ENCODE measurements at regions not wholly inside any gene's neighbourhood (a gene's known extent, or its start where the extent isn't known, plus 50 kb on each side); places are given as distances from the start of the nearest gene placed in this dataset.

DNA sequence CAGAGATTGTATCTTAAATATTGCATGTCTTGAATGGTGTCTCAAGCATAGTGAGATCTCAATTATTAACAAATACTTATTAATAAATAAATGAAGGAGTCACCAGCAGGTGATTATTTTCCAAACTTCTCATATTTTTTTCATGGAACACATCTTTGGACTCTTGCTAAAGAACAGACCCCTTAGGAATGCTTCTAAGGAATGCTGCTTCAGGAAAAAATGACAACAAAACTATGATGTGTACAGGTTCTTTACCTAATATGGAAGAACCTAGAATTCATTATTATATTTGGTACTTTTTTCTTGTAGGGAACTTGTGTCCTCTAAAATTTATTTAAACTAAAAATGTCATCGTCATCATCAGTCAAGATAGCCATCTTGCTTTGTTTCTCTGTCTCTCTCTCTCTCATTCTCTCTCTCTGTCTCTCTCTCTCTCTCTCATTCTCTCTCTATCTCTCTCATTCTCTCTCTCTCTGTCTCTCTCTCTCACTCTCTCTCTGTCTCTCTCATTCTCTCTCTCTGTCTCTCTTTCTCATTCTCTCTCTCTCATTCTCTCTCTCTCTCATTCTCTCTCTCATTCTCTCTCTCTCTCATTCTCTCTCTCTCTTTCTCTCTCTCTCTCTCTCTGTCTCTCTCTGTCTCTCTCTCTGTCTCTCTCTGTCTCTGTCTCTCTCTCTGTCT is 63.0 kb upstream of the ETS2 start:
- Mint-ChIP-seq H3K36me3 (no peaks in the 10 kb centered on the region), H3K27ac (no peak overlapping the region), H3K4me3 (no peak overlapping the region), H3K4me1 (peaks cover 24 to 32% (median 26%) of the 10 kb centered on the region in 3 donors), H3K27me3 (no peaks in the 10 kb centered on the region), H3K9me3 (no peaks in the 10 kb centered on the region)
- Histone ChIP-seq H3K4me1 (ENCODE audit: control insufficient read depth in 1 of 2, extremely low read depth in 1 of 2, insufficient read depth in 2 of 2, low read length in 2 of 2) (peaks cover 7 to 9% of the 10 kb centered on the region in 2 experiments), H3K9me3 (no peaks in the 10 kb centered on the region), H3K27ac (ENCODE audit: low read length) (no peak overlapping the region), H3K4me3 (ENCODE audit: control insufficient read depth in 1 of 2, extremely low read depth in 1 of 2, low read length in 1 of 2) (no peak overlapping the region), H3K27me3 (replicated peaks in 1 of 2; ENCODE audit: control insufficient read depth in 2 of 2, extremely low read depth in 1 of 2, insufficient read depth in 2 of 2, low read length in 1 of 2) (no peaks in the 10 kb centered on the region), H3K36me3 (ENCODE audit: control insufficient read depth in 2 of 2, extremely low read depth in 1 of 2, insufficient read depth in 1 of 2, low read length in 1 of 2) (no peaks in the 10 kb centered on the region)
- CTCF ChIA-PET = no interaction called here
- POLR2A ChIA-PET = no interaction called here
- DNase-seq (no peak), ATAC-seq (replicated peaks in 1 of 4) (no peak)
- 70% methylated on average over 1 of the region's 1 CpG for WGBS (ENCODE audit: insufficient coverage)

DNA sequence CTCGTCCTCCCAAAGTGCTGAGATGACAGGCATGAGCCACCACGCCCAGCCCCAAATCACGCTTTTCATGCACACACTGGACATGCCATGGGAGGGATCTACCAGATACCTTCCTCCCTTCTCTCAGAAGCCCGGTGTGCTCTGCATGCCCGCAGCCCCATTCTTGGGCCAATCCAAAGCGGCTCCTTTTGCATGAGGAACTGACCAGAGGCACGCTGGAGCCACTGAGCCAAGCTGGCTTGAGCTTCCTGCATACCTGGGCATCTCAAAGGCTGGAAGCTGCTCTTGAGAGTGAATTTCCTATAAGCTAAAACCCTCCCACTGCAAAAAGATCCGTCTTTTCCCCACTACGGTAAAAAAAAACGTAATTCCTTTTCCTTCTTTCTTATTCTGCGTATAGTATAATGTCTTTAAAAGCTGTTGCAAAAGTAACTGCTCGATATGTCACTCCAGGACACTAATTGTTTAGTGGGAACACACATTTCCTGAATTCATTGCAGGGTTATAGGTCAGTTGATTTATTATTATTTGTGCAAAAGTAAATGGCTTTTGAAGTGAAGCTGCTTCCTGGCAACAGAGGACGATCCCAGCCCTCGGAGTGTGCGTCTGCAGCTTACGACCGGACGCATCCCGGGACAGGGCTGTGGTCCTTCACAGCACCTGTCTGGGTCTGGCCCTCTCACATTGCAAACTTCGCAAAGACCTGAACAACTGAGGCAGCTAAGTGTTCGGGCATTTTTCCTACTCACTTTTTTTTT is 61.8 kb upstream of the ETS2 start:
- ATAC-seq (replicated peaks in 1 of 4) = no peak
- ChIA-PET CTCF (no interaction called here), POLR2A (no interaction called here)
- no peaks in the 10 kb centered on the region for H3K36me3 Mint-ChIP-seq
- peaks cover 24 to 32% (median 26%) of the 10 kb centered on the region in 3 donors for H3K4me1 Mint-ChIP-seq
- Histone ChIP-seq H3K9me3 (no peaks in the 10 kb centered on the region), H3K4me3 (ENCODE audit: control insufficient read depth in 1 of 2, extremely low read depth in 1 of 2, low read length in 1 of 2) (no peak overlapping the region), H3K4me1 (ENCODE audit: control insufficient read depth in 1 of 2, extremely low read depth in 1 of 2, insufficient read depth in 2 of 2, low read length in 2 of 2) (peaks cover 7 to 9% of the 10 kb centered on the region in 2 experiments), H3K27ac (ENCODE audit: low read length) (no peak overlapping the region), H3K27me3 (replicated peaks in 1 of 2; ENCODE audit: control insufficient read depth in 2 of 2, extremely low read depth in 1 of 2, insufficient read depth in 2 of 2, low read length in 1 of 2) (no peaks in the 10 kb centered on the region), H3K36me3 (ENCODE audit: control insufficient read depth in 2 of 2, extremely low read depth in 1 of 2, insufficient read depth in 1 of 2, low read length in 1 of 2) (no peaks in the 10 kb centered on the region)
- H3K27me3 Mint-ChIP-seq = no peaks in the 10 kb centered on the region
- no peak overlapping the region for H3K27ac Mint-ChIP-seq
- no peak overlapping the region for H3K4me3 Mint-ChIP-seq
- DNase-seq = no peak
- WGBS (ENCODE audit: insufficient coverage) = 94% methylated on average over 17 of the region's 21 CpGs
- H3K9me3 Mint-ChIP-seq = no peaks in the 10 kb centered on the region

DNA sequence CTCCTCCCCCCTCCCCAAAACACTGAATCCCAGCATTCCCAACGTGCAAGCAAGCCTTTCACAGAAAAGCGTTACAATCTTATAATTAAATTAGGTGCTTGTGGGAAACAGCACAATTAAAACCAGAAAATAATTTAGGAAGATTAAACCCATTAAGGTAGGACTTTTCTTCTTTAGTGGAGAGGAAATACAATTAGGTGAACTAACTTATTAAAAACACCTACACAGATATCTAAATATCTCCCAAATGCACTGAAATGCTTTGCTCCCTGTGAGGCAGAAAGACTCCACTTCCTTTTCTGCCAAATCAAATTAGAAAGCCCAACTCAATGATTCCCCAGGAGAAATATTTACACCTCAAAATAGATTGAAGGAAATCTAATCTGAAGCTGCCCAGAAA is 60.9 kb upstream of the ETS2 start:
- no CpG with 5 or more reads among the region's 2 CpGs for WGBS (ENCODE audit: insufficient coverage)

DNA sequence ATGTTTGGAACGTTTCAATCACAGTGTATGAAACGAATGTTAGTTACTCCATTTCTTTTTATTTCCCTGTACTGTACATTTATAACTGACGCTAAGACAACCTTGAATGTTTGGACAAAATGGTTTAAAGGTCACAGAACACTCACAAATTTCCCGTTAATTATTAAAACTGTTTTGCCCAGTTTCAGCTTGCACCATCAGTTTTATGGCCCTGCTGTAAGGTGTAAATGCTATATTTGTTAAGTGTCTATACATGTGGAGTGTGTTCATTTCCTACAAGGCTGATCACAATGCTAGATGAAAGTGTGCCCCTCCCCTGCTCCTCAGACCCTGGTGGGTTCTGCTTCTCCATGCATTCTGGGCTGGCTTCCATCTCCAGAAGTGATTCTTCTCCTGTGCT is 57.9 kb upstream of the ETS2 start:
- H3K27ac Mint-ChIP-seq = no peak overlapping the region
- no peaks in the 10 kb centered on the region for H3K9me3 Mint-ChIP-seq
- no peaks in the 10 kb centered on the region for H3K36me3 ChIP-seq (ENCODE audit: control insufficient read depth in 2 of 2, extremely low read depth in 1 of 2, insufficient read depth in 1 of 2, low read length in 1 of 2)
- no peak for ATAC-seq (replicated peaks in 1 of 4)
- H3K4me1 Mint-ChIP-seq = peaks cover 0 to 6% (median 3%) of the 10 kb centered on the region in 3 donors
- H3K4me1 ChIP-seq (ENCODE audit: control insufficient read depth in 1 of 2, extremely low read depth in 1 of 2, insufficient read depth in 2 of 2, low read length in 2 of 2) = no peaks in the 10 kb centered on the region
- 100% methylated on average over 2 of the region's 4 CpGs for WGBS (ENCODE audit: insufficient coverage)
- H3K27me3 ChIP-seq (replicated peaks in 1 of 2; ENCODE audit: control insufficient read depth in 2 of 2, extremely low read depth in 1 of 2, insufficient read depth in 2 of 2, low read length in 1 of 2) = peaks cover 0 to 13% of the 10 kb centered on the region in 2 experiments
- H3K4me3 ChIP-seq (ENCODE audit: control insufficient read depth in 1 of 2, extremely low read depth in 1 of 2, low read length in 1 of 2) = no peak overlapping the region
- no peak overlapping the region for H3K4me3 Mint-ChIP-seq
- H3K27me3 Mint-ChIP-seq = peaks cover 2 to 4% of the 10 kb centered on the region in 2 donors
- H3K27ac ChIP-seq (ENCODE audit: low read length) = no peak overlapping the region
- no peaks in the 10 kb centered on the region for H3K9me3 ChIP-seq
- no peaks in the 10 kb centered on the region for H3K36me3 Mint-ChIP-seq
- CTCF ChIA-PET = interaction anchor here in 1 of 2 donors (0.6 kb wide), 1 partner anchor 23 kb away, joined by 7 read pairs; no protein-coding TSS in a partner anchor
- no peak for DNase-seq
- POLR2A ChIA-PET = no interaction called here

More for the DNA sequence above, 60.9 kb upstream of the ETS2 start:
- POLR2A ChIA-PET = no interaction called here
- no peaks in the 10 kb centered on the region for H3K36me3 ChIP-seq (ENCODE audit: control insufficient read depth in 2 of 2, extremely low read depth in 1 of 2, insufficient read depth in 1 of 2, low read length in 1 of 2)
- CTCF ChIA-PET = no interaction called here
- no peak for ATAC-seq (replicated peaks in 1 of 4)
- Mint-ChIP-seq H3K4me3 (no peak overlapping the region), H3K27ac (no peak overlapping the region), H3K9me3 (no peaks in the 10 kb centered on the region), H3K27me3 (no peaks in the 10 kb centered on the region), H3K36me3 (no peaks in the 10 kb centered on the region), H3K4me1 (peaks cover 21 to 31% (median 25%) of the 10 kb centered on the region in 3 donors)
- peaks cover 7 to 9% of the 10 kb centered on the region in 2 experiments for H3K4me1 ChIP-seq (ENCODE audit: control insufficient read depth in 1 of 2, extremely low read depth in 1 of 2, insufficient read depth in 2 of 2, low read length in 2 of 2)
- DNase-seq = no peak
- H3K9me3 ChIP-seq = no peaks in the 10 kb centered on the region
- no peak overlapping the region for H3K4me3 ChIP-seq (ENCODE audit: control insufficient read depth in 1 of 2, extremely low read depth in 1 of 2, low read length in 1 of 2)
- no peaks in the 10 kb centered on the region for H3K27me3 ChIP-seq (replicated peaks in 1 of 2; ENCODE audit: control insufficient read depth in 2 of 2, extremely low read depth in 1 of 2, insufficient read depth in 2 of 2, low read length in 1 of 2)
- H3K27ac ChIP-seq (ENCODE audit: low read length) = no peak overlapping the region

DNA sequence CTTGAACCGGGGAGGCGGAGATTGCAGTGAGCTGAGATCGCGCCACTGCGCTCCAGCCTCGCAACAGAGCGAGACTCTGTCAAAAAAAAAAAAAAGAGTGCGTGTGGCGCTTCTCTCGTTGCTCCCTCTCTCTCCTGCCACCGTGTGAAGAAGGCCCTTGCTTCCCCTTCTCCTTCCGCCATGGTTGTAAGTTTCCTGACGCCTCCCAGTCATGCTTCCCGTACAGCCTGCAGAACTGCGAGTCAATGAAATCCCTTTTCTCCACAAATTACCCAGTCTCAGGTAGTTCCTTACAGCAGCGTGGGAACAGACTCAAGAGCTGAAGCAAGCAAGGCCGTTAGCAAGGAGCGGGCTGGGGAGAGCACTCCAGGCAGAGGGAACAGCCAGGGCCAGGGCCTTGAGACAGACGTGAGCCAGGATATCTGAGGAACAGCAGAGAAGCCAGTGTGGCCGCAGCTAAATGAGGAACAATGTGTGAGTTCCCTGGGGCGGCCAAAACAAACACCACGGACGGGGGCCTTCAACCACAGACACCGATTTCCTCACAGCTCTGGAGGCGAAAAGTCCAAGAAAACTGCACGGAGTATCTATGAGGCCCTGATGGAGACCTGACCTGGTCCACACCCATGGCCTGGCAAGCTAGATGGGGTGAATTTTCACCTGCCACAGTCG is 54.2 kb upstream of the ETS2 start:
- Histone ChIP-seq H3K4me1 (ENCODE audit: control insufficient read depth in 1 of 2, extremely low read depth in 1 of 2, insufficient read depth in 2 of 2, low read length in 2 of 2) (peaks cover 3 to 6% of the 10 kb centered on the region in 2 experiments), H3K27me3 (replicated peaks in 1 of 2; ENCODE audit: control insufficient read depth in 2 of 2, extremely low read depth in 1 of 2, insufficient read depth in 2 of 2, low read length in 1 of 2) (peaks cover 0 to 15% of the 10 kb centered on the region in 2 experiments), H3K4me3 (ENCODE audit: control insufficient read depth in 1 of 2, extremely low read depth in 1 of 2, low read length in 1 of 2) (no peak overlapping the region), H3K27ac (ENCODE audit: low read length) (no peak overlapping the region), H3K9me3 (no peaks in the 10 kb centered on the region), H3K36me3 (ENCODE audit: control insufficient read depth in 2 of 2, extremely low read depth in 1 of 2, insufficient read depth in 1 of 2, low read length in 1 of 2) (no peaks in the 10 kb centered on the region)
- DNase-seq (peak in 1 of 35 experiments; percentile 31), ATAC-seq (replicated peaks in 1 of 4) (no peak)
- H3K4me1 Mint-ChIP-seq = peaks cover 9 to 11% (median 10%) of the 10 kb centered on the region in 3 donors
- no peak overlapping the region for H3K27ac Mint-ChIP-seq
- no peak overlapping the region for H3K4me3 Mint-ChIP-seq
- H3K36me3 Mint-ChIP-seq = no peaks in the 10 kb centered on the region
- ChIA-PET POLR2A (no interaction called here), CTCF (interaction anchor here (0.6 to 0.7 kb wide), 3 partner anchors 319 to 767 kb away, joined by 3 to 5 read pairs (median 3); no protein-coding TSS in a partner anchor)
- H3K27me3 Mint-ChIP-seq = peaks cover 2 to 4% of the 10 kb centered on the region in 2 donors
- no peaks in the 10 kb centered on the region for H3K9me3 Mint-ChIP-seq
- 80% methylated on average over 14 of the region's 27 CpGs for WGBS (ENCODE audit: insufficient coverage)

DNA sequence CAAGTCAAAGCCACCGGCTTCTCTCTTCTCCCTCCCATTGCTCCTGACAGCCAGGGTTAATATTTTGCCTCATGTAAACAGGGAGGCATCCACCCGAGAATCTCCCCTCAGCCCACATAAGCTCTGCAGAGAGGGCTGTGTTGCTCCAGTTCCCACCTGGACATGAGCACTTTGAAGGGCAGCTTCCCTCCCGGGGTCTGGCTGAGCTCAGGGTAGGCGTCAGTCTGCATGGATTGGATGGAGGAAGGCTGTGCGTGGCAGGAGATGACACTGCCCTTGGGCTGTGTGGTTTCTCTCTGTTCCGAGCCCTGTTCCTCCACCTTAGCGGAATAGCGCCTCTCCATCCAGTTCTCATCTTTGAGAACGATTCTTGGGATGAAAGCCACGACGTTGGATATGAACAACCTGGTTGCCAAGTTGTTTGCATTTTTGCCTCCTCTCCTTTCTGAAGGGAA is 53.7 kb upstream of the ETS2 start:
- peaks cover 0 to 15% of the 10 kb centered on the region in 2 experiments for H3K27me3 ChIP-seq (replicated peaks in 1 of 2; ENCODE audit: control insufficient read depth in 2 of 2, extremely low read depth in 1 of 2, insufficient read depth in 2 of 2, low read length in 1 of 2)
- CTCF ChIA-PET = no interaction called here
- no peaks in the 10 kb centered on the region for H3K36me3 ChIP-seq (ENCODE audit: control insufficient read depth in 2 of 2, extremely low read depth in 1 of 2, insufficient read depth in 1 of 2, low read length in 1 of 2)
- H3K27ac Mint-ChIP-seq = no peak overlapping the region
- no peak overlapping the region for H3K4me3 Mint-ChIP-seq
- DNase-seq = no peak
- no peak for ATAC-seq (replicated peaks in 1 of 4)
- no peak overlapping the region for H3K4me3 ChIP-seq (ENCODE audit: control insufficient read depth in 1 of 2, extremely low read depth in 1 of 2, low read length in 1 of 2)
- H3K36me3 Mint-ChIP-seq = no peaks in the 10 kb centered on the region
- peaks cover 9 to 11% (median 10%) of the 10 kb centered on the region in 3 donors for H3K4me1 Mint-ChIP-seq
- H3K27me3 Mint-ChIP-seq = peaks cover 2 to 4% of the 10 kb centered on the region in 2 donors
- POLR2A ChIA-PET = no interaction called here
- H3K4me1 ChIP-seq (ENCODE audit: control insufficient read depth in 1 of 2, extremely low read depth in 1 of 2, insufficient read depth in 2 of 2, low read length in 2 of 2) = peaks cover 3 to 6% of the 10 kb centered on the region in 2 experiments
- H3K9me3 Mint-ChIP-seq = no peaks in the 10 kb centered on the region
- WGBS (ENCODE audit: insufficient coverage) = 100% methylated on average over 3 of the region's 11 CpGs
- no peaks in the 10 kb centered on the region for H3K9me3 ChIP-seq
- no peak overlapping the region for H3K27ac ChIP-seq (ENCODE audit: low read length)
